NOMO-1 treated with dmso at 0.1 percent for 144 hours (cell line): ENCODE measurements at regions not wholly inside any gene's neighbourhood (a gene's known extent, or its start where the extent isn't known, plus 50 kb on each side); places are given as distances from the start of the nearest gene placed in this dataset.
A peak's percentile ranks its signal among the peaks of the same experiment; 100 is the strongest.
"Not testable (repeated sequence)": the region's sequence is repeated elsewhere in the genome, so short reads cannot be mapped to it uniquely, and the experiment has no call there.

Experiments
- DNase-seq: peaks from one replicate; lab custom pipeline; 2025; ENCODE audit not compliant: unreplicated experiment; lab: John Stamatoyannopoulos, UW

DNA sequence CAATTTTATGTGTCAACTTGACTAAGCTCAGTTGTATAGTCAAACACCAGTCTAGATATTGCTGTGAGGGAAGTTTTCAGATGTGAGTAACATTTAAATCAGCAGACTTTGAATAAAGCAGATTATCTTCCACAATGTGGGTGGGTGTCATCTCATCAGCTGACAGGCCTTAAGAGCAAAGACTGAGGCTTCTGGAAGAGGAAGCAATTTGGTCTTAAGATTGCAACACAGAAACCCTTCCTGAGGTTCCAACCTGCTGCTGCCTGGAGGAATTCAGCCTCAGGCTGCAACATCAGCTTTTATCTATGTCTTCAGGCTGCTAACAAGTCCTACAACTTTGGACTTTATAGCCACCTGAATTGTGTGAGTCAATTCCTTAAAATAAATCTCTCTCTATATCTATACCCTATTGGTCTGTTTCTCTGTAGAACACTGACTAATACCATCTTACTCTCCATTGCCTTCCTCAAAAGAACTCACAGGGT lies 277.2 kb upstream of the PLET1 start:
- DNase-seq, result peak; percentile 48

DNA sequence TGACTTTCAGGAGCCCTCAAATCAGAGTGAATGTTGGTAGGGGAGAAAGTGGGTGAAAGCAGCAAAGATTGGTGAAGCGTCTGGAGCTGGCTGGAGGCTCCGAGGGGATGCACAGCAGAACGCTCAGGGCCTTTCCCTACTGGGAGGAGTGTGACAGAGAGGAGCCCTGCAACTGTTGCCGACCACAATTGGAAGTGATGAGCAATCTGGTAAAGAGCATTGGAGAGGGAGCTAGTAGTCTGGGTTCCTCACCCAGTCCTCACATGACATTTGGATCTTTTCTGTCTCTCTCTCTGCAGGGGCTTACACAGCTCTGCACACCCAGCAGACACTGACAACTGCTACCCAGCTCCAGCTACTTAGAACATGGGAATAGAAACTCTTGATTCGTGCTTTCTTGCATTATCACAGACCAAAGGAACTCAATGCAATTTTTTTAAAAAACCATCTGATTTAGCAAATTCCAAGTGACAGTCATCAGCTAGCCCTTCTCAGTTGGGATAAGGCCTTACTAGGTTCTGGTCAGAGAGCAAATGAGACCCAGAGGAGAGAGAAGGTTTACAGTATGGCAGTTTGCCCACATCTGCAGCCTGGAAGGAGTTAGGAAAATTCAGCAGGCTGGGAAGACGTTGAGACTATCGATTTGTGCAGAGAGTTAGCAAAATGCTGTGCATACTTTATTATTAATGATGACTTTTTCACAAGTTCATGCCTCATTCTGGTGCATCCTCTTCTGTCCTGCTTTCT lies 278.0 kb upstream of the PLET1 start:
- DNase-seq, result no peak

DNA sequence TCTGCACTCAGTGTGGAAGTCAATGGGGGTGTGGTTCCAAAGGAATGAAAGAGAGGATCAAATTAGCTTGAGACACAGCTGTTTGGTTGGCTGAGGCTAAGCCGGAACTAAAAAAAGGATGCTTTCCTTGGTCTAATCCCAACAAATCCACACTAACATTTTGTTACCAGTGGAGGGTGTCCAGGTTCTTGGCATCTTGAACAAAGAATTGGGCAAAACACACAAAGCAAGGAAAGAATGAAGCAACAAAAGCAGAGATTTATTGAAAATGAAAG lies 278.6 kb upstream of the PLET1 start:
- DNase-seq, result not testable (repeated sequence)

DNA sequence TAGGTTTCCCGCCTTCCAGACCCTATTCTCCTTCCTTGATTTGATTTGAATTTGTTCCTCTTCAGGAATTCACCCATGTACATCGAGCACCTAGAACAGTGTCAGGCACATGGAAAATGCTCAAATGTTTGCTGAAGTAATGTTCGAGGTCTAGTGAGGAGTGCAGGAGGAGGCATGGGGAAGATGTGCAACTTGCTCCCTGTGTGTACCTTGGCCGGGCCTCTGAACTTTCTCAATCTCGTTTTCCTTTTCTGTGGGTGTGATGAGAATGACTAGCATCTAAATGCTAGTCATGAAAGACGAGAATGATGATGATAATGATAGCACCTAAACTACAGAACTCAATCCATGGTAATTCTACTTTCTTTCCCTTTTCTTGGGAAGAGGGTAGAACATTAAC lies 279.1 kb upstream of the PLET1 start:
- no peak for DNase-seq

GRCh38 chr11:112540261-112540660 lies 279.6 kb upstream of the PLET1 start:
- DNase-seq, result no peak

- no peak for DNase-seq
These were observed 280.7 kb upstream of the PLET1 start for GRCh38 chr11:112541140-112542046.

- no peak for DNase-seq
These were observed 281.8 kb upstream of the PLET1 start for GRCh38 chr11:112542479-112542878.

DNA sequence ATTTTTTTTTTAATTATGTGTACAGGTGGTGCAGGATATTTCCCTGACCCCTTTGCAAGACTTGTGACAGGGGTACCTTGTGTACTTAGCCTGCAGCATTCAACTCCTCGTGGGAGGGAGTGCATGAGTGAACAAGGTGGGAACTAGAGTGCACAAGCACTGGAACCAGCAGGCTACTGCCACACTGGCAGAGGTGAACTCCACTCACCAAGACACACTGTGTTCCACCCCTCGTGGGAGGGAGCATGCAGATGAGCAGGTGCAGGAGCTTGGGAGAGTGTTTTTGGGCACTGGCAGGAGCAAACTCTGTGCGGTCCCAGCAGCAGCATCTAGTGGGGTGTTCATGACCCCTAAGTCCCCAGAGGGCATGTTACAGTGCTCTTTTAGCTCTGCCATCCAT lies 282.7 kb upstream of the PLET1 start:
- DNase-seq, result no peak

GRCh38 chr11:112548641-112549040 lies 288.0 kb upstream of the PLET1 start:
- DNase-seq, result no peak

DNA sequence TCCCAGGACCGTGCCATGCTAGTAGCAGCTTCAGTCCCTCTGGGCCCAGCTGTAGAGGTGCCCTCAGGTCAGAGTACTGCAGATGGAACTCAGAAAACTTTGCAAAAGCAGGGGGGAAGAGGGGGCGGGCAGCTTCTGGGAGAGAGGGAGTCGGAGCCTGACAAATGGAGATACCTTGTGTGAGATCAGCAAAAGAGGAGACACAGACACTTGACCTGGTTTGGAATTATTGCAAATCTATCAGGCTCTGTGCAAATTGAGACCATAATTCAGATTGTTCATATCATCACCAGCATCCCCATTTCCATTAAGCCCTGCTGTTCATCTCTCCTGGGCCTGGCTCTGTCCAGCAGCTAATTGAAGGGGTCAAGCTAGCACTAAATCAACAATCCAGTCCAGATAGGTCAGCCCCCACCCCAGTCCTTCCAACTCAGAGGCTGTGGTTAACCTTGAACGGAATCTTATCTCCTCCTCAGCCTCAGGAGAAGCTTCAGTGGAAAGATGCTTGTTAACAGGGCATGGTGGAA lies 292.6 kb upstream of the PLET1 start:
- no peak for DNase-seq

DNA sequence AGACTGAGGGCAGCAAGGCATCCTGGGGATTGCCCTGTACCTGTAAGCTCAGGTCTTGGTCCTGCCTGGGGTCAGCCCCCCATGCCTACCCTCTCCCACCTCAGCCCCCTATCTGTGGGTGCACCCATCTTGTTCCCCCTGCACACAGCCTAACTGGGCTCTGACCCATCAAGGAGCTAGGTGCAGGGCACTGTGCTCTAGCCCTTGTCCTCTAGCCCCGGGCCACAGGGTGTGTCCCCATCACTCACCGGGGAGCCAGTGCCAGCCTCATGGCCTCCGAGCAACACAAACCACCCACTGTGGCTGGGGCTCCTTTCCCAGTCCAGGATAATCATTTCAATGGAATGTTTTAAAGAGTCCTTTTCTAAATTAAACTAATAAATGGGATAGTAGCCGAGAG lies 293.9 kb upstream of the PLET1 start:
- DNase-seq, result no peak

DNA sequence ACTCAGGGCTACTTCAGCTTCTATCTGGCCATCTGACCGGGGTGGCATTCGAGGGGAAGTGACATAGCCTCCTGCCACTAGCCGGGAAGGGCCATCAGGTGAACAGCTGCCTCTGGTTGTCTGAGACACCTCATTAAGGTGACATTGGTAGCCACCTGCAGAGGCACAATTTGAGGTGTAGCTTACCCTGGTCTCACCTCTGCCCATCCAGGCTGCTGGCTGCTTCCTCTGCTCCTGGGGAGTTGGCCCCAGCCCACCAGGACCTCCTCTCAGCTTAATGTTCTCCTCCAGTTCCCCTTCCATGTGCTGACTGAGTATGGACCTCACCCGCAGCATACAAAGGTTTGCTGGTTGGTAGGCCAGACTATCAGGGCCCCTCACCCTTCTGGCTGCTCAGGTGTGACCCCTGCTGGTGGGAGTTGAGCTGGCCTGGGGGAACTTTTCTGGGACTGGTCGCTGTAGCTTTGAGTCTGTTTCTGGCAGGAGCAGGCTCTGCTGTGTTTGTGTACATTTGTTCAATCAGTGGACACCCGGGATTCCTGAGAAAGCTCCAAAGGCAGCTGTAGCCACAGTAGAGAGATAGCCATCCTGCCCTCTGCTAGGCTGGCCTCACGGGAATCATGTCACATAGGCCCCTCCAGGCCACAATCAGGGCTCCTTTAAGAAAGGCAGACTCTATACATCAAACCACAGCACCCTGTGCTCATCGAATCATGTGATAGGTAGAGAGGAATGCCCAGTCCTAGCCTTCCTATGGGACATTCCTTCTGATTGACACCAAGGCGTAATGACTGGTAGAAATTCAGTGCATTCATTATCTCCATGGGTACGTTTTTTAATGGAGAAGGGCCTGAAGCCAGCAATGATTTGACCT lies 295.1 kb upstream of the PLET1 start:
- peak; percentile 34 for DNase-seq

DNA sequence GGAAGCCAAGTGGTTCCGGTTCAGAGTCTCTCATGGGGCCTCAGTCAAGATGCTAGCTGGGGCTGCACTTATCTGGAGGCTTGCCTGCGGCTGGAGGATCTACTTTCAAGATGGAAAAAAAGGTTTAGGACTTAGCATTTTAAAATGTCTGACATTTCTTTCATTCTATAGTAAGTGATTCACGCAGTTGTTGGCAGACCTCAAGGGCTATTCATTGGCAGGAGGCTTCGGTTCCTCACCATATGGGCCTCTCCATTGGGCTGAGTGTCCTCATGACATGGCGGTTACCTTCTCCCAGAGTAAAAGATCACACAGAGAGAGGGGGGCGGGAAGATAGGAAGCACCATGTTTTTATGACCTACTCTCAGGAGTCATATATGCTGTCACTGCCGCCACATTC lies 298.0 kb upstream of the PLET1 start:
- no peak for DNase-seq

- DNase-seq, result no peak
These were observed 303.1 kb upstream of the PLET1 start for GRCh38 chr11:112563808-112564207.

DNA sequence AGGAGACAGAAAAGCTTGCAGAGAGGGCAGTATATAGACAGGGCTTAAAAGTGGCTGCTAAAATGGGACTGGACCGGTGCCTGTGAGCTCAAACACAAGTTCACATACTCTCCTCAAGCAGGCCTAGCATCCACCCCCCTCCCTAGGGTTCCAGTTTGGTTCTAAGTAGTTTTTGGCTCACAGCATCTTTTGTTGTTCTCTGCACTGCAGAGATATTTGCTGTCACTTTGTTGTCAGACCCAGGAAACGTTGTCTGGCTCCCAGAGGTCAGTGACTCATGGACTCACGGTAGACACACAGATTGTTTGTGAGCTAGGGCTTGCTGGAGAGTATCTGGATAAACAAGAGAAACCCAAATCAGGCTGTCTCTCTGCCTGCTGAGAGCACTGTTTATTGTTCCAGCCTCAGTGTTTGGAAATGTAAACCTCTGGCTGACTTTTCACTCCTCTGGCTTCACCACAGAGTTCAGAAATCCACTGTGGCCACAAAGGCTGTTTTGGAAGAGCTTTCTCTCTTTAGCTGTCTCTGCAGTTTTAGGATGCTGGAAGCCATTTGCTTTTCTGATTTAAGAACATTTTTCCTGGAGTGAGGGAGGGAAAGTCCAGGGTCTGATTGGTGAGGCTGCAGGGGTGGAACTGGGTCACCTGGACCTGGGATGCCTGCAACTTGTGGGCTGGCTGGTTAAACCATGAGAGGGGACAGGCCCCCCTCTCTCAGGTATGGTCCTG lies 303.7 kb upstream of the PLET1 start:
- no peak for DNase-seq

DNA sequence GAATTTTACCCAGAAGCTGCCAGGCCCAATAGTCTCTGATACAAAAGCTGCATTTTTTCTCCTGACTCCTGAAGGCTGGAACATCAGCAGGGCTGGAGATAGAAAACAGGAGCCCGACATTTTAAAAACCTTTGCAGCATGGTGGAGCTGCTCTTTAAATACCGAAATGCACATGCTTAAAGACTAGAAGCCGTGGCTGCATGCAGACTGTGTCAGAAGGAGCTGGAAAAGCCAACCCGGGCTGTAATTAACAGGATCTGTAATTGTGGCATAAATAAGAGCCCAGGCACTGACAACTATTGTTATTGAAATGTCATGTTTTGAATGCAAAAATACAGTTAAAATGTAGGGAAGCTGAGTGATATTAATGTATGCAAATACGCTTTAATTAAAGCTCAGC lies 304.9 kb upstream of the PLET1 start:
- no peak for DNase-seq

- DNase-seq, result no peak
These were observed 305.5 kb upstream of the PLET1 start for GRCh38 chr11:112566124-112566523.

GRCh38 chr11:112570333-112570732 lies 309.7 kb upstream of the PLET1 start:
- DNase-seq, result no peak

- DNase-seq, result no peak
These were observed 318.6 kb upstream of the PLET1 start for GRCh38 chr11:112579282-112579681.

DNA sequence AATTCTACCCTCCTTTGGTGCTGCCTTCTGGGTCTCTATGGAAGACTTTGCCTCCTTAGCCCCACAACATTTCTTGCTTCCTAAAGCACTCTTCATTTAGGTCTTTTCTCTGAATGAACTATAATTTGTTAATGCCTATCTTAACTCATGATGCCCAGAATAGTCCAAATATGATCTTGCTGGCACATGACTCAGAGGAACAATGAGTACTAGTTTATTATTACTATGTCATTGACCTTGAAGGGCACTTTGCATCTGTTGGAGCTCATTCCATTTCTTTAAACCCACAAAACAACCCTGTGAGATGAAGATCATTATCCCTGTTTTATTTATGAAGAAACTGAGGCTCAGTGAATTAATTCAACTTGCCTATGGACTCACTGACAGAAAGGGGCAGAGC lies 320.2 kb upstream of the PLET1 start:
- no peak for DNase-seq

DNA sequence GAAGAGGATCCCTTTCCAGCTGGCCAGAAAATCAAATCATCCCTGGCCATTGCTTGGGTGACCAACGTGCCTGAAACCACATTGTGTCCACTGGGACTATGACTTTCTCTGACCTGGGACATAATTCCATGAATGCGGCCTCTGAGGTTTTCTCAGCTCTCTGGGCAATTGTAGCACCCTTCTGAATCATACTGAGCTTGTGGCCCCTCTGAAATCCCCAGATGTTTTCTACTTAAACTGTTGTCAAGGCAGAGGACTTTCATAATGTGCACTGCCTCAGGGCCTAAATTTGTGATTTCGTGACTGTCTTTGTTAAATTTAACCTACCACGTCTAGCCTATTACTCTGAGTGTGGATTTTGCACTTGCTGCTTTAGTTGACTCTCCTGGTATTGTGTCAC lies 321.1 kb upstream of the PLET1 start:
- DNase-seq, result no peak
